Body of pancreas (tissue), 4 donors: ENCODE measurements at regions not wholly inside any gene's neighbourhood (a gene's known extent, or its start where the extent isn't known, plus 50 kb on each side); places are given as distances from the start of the nearest gene placed in this dataset.

Source experiments
- ATAC-seq: fragments of 150-250 bp; one replicate; pipeline ENCODE4 v1.9.1; 2016
- DNase-seq, 4 donors: peaks; one replicate each; pipeline ENCODE4 v3.0.0-alpha.2; 2019
- H3K27ac ChIP-seq, 4 donors: fragments of 200-600 bp; sonication (generic); 1 replicate in 3 of 4; 2 replicates in 1 of 4; pipeline versions ENCODE4 v1.5.1 to v1.6.1; 2016 to 2019; ENCODE audit warnings: mild to moderate bottlenecking in 1 of 4, mixed read lengths in 1 of 4, moderate library complexity in 1 of 4
- H3K27me3 ChIP-seq, 2 donors: fragments of 200-600 bp; sonication (generic); one replicate each; pipeline ENCODE4 v1.6.0; 2016; ENCODE audit warnings: mild to moderate bottlenecking in 1 of 2
- H3K36me3 ChIP-seq, 2 donors: fragments of 200-600 bp; sonication (generic); replicated peaks in 1 of 2; 2 replicates each; pipeline ENCODE4 v1.5.1; 2016; ENCODE audit warnings: low read depth in 2 of 2; ENCODE audit not compliant: insufficient read depth in 1 of 2
- H3K4me1 ChIP-seq: fragments of 200-600 bp; sonication (generic); one replicate; pipeline ENCODE4 v1.6.0; 2016
- H3K4me3 ChIP-seq, 2 donors: fragments of 200-600 bp; sonication (generic); 1 replicate in 1 of 2; 2 replicates in 1 of 2; pipeline ENCODE4 v1.5.1; 2016 to 2019
- H3K9me3 ChIP-seq, 3 donors: fragments of 200-600 bp; sonication (generic); 1 replicate in 2 of 3; 2 replicates in 1 of 3; pipeline ENCODE4 v1.5.1; 2016
- CTCF ChIP-seq, 7 experiments: fragments of 450-650 bp in 4 of 7; fragments of 200-600 bp in 3 of 7; sonication (generic) in 3 of 7; IDR thresholded peaks; one replicate each; pipeline ENCODE4 v1.5.1; 2016 to 2019; ENCODE audit warnings: antibody characterized with exemption in 7 of 7
- POLR2A ChIP-seq, 3 donors: fragments of 450-650 bp; IDR thresholded peaks; one replicate each; pipeline ENCODE4 v1.6.1; 2016; ENCODE audit warnings: antibody characterized with exemption in 3 of 3, mild to moderate bottlenecking in 2 of 3
- WGBS, 2 donors: methylation state at CpG; one replicate each; pipeline ENCODE4 v1.1.5; 2017; 5-methylcytosine and 5-hydroxymethylcytosine counted together
- intact Hi-C: fragments of 100-400 bp; cut with DNase I; formaldehyde crosslinking; loops from one replicate; pipeline ENCODE4 v1.15.1; 2023

DNA sequence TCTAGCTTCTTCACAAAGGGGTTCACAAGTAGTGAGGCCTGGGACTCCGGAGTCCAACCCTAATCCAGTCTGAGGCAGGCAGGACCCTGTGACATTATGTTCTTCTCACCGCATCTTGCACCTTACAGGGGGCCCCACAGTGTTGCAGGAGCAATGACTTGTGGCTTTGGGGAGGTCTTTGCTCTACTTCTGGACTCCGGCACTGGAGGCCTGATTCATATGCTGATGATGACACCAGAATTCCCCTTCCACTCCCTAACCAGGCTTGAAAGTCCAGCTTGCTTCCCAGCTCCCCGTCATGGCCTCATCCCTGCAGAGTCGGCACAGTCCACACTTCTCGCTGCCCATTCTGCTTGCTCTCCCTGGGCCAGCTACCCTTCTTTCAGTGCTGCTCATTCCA, 96.3 kb upstream of the SLC44A3 start:
- DNase-seq: no peak
- 87 to 100% methylated on average over 4 to 6 of the region's 6 CpGs for WGBS, 2 donors
- H3K27ac ChIP-seq: no peak overlapping the region
- no peak for TF ChIP-seq CTCF (IDR thresholded peaks at IDR 0.05)
- TF ChIP-seq POLR2A (IDR thresholded peaks at IDR 0.05): no peak
- no peaks in the 10 kb centered on the region for H3K4me1 ChIP-seq
- H3K4me3 ChIP-seq: no peak overlapping the region
- H3K9me3 ChIP-seq: no peaks in the 10 kb centered on the region
- intact Hi-C loops: no loop called here
- no peak for ATAC-seq
- H3K27me3 ChIP-seq: no peaks in the 10 kb centered on the region
- no peaks in the 10 kb centered on the region for H3K36me3 ChIP-seq

GRCh38 chr1:94723463-94723862, 96.7 kb upstream of the SLC44A3 start:
- ATAC-seq (no peak), DNase-seq (no peak)
- no peaks in the 10 kb centered on the region for H3K4me1 ChIP-seq
- 76 to 91% methylated on average over 6 of the region's 6 CpGs for WGBS, 2 donors
- TF ChIP-seq POLR2A (IDR thresholded peaks at IDR 0.05) (no peak), CTCF (IDR thresholded peaks at IDR 0.05) (no peak)
- H3K27me3 ChIP-seq: no peaks in the 10 kb centered on the region
- no peaks in the 10 kb centered on the region for H3K9me3 ChIP-seq
- no peak overlapping the region for H3K4me3 ChIP-seq
- no peaks in the 10 kb centered on the region for H3K36me3 ChIP-seq
- no peak overlapping the region for H3K27ac ChIP-seq
- intact Hi-C loops: no loop called here

- Histone ChIP-seq H3K4me1 (no peaks in the 10 kb centered on the region), H3K9me3 (no peaks in the 10 kb centered on the region), H3K4me3 (no peak overlapping the region), H3K27me3 (no peaks in the 10 kb centered on the region), H3K27ac (no peak overlapping the region), H3K36me3 (no peaks in the 10 kb centered on the region)
- intact Hi-C loops: no loop called here
- TF ChIP-seq CTCF (IDR thresholded peaks at IDR 0.05): no peak
- no peak for TF ChIP-seq POLR2A (IDR thresholded peaks at IDR 0.05)
- DNase-seq: no peak
- ATAC-seq: no peak
- 84 to 94% methylated on average over 4 of the region's 4 CpGs for whole genome bisulfite sequencing, 2 donors
Measured at GRCh38 chr1:94722181-94722580, 98.0 kb upstream of the SLC44A3 start.

DNA sequence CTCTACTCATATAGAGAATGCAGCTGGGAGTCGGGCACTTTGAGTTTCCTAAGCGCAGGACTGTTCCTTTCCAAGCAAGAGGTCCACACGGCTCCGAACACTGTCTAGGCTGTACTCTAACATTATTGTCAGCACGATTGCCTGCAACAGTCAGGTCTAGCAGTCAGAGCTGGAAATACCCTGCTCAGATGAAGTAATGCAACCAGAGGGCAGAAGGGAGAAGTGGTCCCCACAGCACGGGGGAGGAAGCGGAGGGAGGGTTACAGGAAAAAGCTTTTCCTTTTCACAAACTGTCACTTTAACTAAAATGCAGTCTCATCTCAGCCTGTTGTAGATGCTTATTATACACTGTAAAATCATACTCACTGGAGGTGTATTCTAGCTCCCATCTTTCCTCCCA, 98.9 kb upstream of the SLC44A3 start:
- Histone ChIP-seq H3K27ac (no peak overlapping the region), H3K9me3 (no peaks in the 10 kb centered on the region), H3K4me3 (no peak overlapping the region), H3K27me3 (no peaks in the 10 kb centered on the region), H3K36me3 (no peaks in the 10 kb centered on the region), H3K4me1 (no peaks in the 10 kb centered on the region)
- intact Hi-C loops: no loop called here
- ATAC-seq (no peak), DNase-seq (peak in 1 of 4 donors; percentile 30)
- WGBS, 2 donors: 87 to 92% methylated on average over 7 of the region's 7 CpGs
- TF ChIP-seq POLR2A (IDR thresholded peaks at IDR 0.05) (no peak), CTCF (IDR thresholded peaks at IDR 0.05) (no peak)

DNA sequence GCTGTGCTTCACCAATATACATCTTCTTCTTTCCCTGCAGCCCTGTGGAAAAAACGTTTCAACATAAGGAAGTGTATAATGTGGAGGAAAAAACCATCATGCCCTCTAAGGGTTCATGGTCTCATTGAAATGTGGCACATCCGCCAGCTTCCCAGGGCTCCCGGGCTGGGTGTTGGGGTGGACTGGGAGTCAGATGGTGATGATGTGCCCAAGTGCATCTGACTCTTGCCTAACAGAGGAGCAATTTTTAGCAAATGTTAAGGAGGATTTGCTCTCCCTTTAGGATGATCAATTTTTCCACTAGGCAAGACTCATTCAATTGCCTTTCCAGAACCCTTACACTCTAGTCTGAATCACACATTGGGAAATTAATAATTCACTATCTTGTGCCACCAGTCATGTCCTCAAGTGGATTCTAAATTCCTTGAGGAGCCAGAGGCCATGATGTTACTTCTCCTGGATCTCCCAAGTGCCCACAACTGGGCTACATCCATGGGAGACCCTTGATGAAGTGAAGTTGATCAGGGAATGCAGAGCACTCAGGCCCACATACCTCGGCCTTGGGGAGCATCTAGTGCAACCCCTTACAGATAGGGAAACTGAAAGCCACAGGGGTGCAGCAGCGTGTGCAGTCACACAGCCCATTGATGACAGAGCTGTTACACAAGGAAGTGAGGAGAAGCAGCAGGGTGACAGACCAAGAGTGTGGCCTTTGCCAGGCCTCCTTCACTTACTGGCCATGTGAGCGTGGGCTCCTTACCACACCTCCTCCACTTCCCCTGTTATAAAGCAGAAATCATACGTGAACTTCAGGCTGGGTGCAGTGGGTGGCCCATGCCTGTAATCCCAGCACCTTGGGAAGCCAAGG, 100.0 kb upstream of the SLC44A3 start:
- ATAC-seq (no peak), DNase-seq (peak in 1 of 4 donors; percentile 35)
- H3K27me3 ChIP-seq: no peaks in the 10 kb centered on the region
- TF ChIP-seq POLR2A (IDR thresholded peaks at IDR 0.05) (no peak), CTCF (IDR thresholded peaks at IDR 0.05) (no peak)
- no peaks in the 10 kb centered on the region for H3K36me3 ChIP-seq
- no peaks in the 10 kb centered on the region for H3K4me1 ChIP-seq
- no peak overlapping the region for H3K27ac ChIP-seq
- 77 to 92% methylated on average over 7 of the region's 7 CpGs for WGBS, 2 donors
- intact Hi-C loops: no loop called here
- no peak overlapping the region for H3K4me3 ChIP-seq
- H3K9me3 ChIP-seq: no peaks in the 10 kb centered on the region
